SW 1271 (cell line): ENCODE measurements at regions not wholly inside any gene's neighbourhood (a gene's known extent, or its start where the extent isn't known, plus 50 kb on each side); places are given as distances from the start of the nearest gene placed in this dataset.
"Not testable (repeated sequence)": the region's sequence is repeated elsewhere in the genome, so short reads cannot be mapped to it uniquely, and the experiment has no call there.

ENCODE experiments used
- DNase-seq, 2 experiments: peaks; one replicate each; lab custom pipeline; 2025; lab: John Stamatoyannopoulos, UW

- DNase-seq: no peak
Observed at GRCh38 chr10:52599551-52600200, 172.9 kb downstream of the MBL2 start.

- DNase-seq: not testable (repeated sequence)
Observed at GRCh38 chr10:52604131-52604530, 168.5 kb downstream of the MBL2 start.

- DNase-seq: no peak
Observed at GRCh38 chr10:52609071-52609470, 163.5 kb downstream of the MBL2 start.

GRCh38 chr10:52609626-52610240 lies 162.9 kb downstream of the MBL2 start:
- DNase-seq: no peak

GRCh38 chr10:52615331-52615730 lies 157.3 kb downstream of the MBL2 start:
- no peak for DNase-seq

GRCh38 chr10:52615756-52616394 lies 156.7 kb downstream of the MBL2 start:
- no peak for DNase-seq

- no peak for DNase-seq
Observed at GRCh38 chr10:52616395-52616764, 156.2 kb downstream of the MBL2 start.

- DNase-seq: no peak
Observed at GRCh38 chr10:52617346-52617745, 155.2 kb downstream of the MBL2 start.

GRCh38 chr10:52619052-52619451 lies 153.5 kb downstream of the MBL2 start:
- DNase-seq: no peak

- DNase-seq: no peak
Observed at GRCh38 chr10:52621635-52622079, 150.9 kb downstream of the MBL2 start.

GRCh38 chr10:52623761-52624160 lies 148.8 kb downstream of the MBL2 start:
- DNase-seq: no peak

GRCh38 chr10:52627279-52627678 lies 145.3 kb downstream of the MBL2 start:
- no peak for DNase-seq

- DNase-seq: no peak
Observed at GRCh38 chr10:52631146-52631545, 141.4 kb downstream of the MBL2 start.

- DNase-seq: no peak
Observed at GRCh38 chr10:52631648-52632047, 140.9 kb downstream of the MBL2 start.

- no peak for DNase-seq
Observed at GRCh38 chr10:52632591-52632990, 140.0 kb downstream of the MBL2 start.

- DNase-seq: no peak
Observed at GRCh38 chr10:52633266-52633665, 139.3 kb downstream of the MBL2 start.

GRCh38 chr10:52635651-52636050 lies 136.9 kb downstream of the MBL2 start:
- DNase-seq: no peak

- DNase-seq: no peak
Observed at GRCh38 chr10:52636874-52637273, 135.7 kb downstream of the MBL2 start.

GRCh38 chr10:52637592-52637991 lies 135.0 kb downstream of the MBL2 start:
- DNase-seq: no peak

GRCh38 chr10:52639652-52640051 lies 132.9 kb downstream of the MBL2 start:
- DNase-seq: no peak

- no peak for DNase-seq
Observed at GRCh38 chr10:52642208-52642607, 130.4 kb downstream of the MBL2 start.

- peak in 1 of 2 experiments; percentile 14 for DNase-seq
Observed at GRCh38 chr10:52644373-52645186, 128.0 kb downstream of the MBL2 start.
